NCI-H1417 (cell line): ENCODE measurements at regions not wholly inside any gene's neighbourhood (a gene's known extent, or its start where the extent isn't known, plus 50 kb on each side); places are given as distances from the start of the nearest gene placed in this dataset.
A peak's percentile ranks its signal among the peaks of the same experiment; 100 is the strongest.
"Not testable (repeated sequence)": the region's sequence is repeated elsewhere in the genome, so short reads cannot be mapped to it uniquely, and the experiment has no call there.

Experiments used
- DNase-seq, 3 experiments: peaks; one replicate each; lab custom pipeline; 2025; lab: John Stamatoyannopoulos, UW

- no peak for DNase-seq
Measured at GRCh38 chr17:71080937-71081336, 911.6 kb downstream of the KCNJ2 start.

DNA sequence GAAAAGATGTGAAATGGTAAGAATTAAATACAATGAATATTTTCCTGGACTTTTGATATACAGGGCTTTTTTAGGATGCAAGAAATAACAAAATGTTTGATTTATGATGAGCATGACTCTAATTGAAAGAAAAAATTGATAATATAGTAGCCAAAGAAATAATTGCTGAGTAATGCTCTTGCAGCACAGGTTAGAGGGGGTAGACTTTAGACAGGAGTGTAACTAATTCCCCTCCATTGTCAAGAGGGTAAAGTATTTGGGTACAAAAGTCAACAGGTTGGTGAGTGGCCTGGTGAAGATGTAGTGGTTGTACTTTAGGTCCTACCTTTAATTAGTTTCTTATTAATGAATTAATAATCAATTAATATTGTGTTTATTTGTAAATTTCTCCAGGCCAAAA, 912.3 kb downstream of the KCNJ2 start:
- DNase-seq, result no peak

DNA sequence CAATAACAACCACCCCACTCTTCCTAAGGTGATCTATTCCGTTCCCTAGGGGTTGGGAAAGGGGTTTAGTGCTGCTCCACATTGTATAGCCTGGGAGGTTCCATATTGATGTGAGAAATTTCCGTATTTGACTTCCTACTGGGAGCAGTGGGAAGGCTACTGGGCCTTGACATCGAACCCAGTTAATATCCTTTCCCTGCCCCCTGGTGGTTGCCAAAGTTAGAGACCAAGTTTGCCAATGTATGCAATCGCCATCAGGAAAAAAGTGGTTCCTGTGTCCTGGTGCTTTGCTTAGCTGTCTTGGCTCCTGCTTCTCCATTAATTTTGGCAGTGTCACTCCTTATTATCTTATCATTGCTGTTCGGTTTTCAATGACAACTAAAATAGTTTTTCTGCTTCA, 914.9 kb downstream of the KCNJ2 start:
- peak; percentile 14 to 65 (median 37) for DNase-seq

GRCh38 chr17:71084838-71085237, 915.5 kb downstream of the KCNJ2 start:
- DNase-seq, result no peak

DNA sequence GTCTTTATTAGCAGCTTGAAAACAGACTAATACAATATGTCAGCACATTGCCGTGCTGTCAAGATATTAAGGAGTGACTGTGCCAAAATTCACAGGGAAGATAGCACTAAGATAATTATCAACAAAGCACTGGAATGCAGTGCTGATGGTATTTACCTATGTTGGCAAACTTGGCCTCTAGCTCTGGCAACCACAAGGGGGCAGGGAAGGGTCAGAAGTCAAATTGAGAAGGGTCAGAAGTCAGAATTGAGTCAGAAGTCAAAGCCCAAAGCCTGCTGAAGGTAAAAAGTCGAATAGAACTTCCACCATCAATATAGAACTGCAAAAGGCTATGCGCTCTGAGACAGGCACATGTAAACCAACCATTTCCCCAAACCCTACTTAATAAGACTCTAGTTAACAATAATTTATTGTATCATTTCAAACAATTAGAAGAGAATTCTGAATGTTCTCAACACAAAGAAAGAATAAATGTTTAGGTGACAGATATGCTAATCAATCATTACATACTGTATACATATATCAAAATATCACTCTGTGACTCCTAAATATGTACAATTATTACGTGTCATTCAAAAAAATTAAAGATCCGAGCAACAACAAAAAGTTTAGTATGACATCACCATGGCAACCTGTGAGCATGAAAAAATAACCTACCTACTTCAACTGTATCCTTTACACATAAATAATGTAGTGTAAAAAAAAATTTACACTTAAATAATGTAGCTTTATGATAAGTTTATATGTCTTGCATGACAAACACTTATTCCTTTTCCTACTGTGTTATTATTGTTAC, 916.1 kb downstream of the KCNJ2 start:
- peak; percentile 21 to 71 (median 32) for DNase-seq

DNA sequence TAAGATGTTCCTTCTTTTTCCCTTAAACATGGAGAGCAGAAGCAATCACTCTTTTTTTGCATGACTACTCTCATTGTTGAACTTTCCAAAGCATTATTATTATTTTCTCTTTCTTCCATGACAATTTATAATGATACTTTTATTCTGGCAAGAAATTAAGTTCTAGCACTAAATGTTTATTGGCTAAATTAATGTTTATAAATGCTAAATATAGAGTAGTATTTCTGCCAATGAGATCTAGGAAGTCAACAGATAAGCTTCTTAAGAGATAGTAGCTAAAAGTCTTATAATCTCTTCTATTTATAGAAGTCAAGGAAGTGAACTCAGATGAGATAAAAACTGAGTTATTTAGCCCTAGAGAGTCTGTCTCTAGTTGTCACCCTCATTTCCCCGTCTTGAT, 920.1 kb downstream of the KCNJ2 start:
- DNase-seq, result no peak

GRCh38 chr17:71098071-71098470, 928.7 kb downstream of the KCNJ2 start:
- peak in 1 of 3 experiments; percentile 23 for DNase-seq

GRCh38 chr17:71099003-71099714, 929.8 kb downstream of the KCNJ2 start:
- DNase-seq, result peak in 1 of 3 experiments; percentile 27

GRCh38 chr17:71102777-71103176, 933.4 kb downstream of the KCNJ2 start:
- no peak for DNase-seq

- no peak for DNase-seq
Measured at GRCh38 chr17:71104225-71104624, 934.9 kb downstream of the KCNJ2 start.

GRCh38 chr17:71106056-71106455, 936.7 kb downstream of the KCNJ2 start:
- not testable (repeated sequence) for DNase-seq

- no peak for DNase-seq
Measured at GRCh38 chr17:71107136-71107535, 937.8 kb downstream of the KCNJ2 start.

- no peak for DNase-seq
Measured at GRCh38 chr17:71109697-71110096, 940.4 kb downstream of the KCNJ2 start.

DNA sequence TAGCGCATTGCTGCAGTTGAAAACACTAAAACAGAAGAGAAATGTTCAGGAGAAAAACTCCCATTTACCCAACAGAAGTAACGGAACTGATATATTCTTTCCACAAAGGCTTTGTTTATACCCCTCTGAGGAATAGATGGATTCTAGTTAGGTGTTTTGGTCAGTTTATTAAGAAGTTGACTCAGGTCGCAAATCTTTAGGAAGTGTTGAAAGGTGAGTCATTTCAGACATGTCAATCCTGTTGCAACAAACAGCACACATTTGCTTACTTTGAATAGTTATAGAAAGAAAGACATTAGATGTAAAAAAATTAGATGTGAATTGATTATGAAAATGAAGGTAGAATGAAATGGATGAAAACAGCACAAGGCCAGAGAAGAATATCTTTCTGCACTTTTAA, 941.0 kb downstream of the KCNJ2 start:
- DNase-seq, result no peak

GRCh38 chr17:71111460-71111859, 942.1 kb downstream of the KCNJ2 start:
- DNase-seq, result no peak

DNA sequence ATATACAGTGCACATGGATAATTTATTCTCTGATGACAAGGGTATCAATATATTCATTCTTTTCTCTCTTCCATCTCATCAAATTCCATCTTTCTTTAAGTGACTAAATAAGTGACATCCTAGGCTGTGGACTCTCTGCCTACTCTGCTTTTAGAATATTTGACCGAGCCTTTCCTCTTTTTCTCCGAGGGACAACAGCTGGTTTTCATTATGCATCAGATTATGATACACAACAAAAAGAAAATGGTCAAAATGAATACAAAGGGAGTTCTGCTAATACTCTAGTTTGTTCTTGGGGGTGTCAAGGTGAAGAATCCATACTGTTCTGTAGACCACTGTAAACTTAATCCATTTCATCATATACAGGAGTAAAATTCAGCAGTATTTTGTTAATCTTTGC, 942.6 kb downstream of the KCNJ2 start:
- no peak for DNase-seq

DNA sequence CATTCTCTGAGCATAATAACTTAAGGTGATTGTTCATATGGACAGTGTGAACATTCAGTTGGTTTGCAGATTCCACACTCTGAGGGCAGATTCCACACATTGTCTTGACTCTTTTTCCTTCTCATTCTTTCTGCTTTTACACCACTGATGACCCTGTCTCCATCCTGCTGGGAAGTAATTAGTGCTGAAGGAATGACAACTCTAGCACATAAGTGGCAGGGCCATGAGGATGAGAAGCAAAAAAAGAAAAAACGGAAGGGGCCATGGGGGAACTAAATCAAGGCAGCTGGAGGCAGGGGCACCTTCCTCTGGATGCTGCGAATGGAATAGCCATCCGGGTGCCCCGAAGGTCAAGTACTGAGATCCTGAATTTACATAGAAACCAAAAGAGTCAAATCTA, 944.0 kb downstream of the KCNJ2 start:
- DNase-seq, result no peak

DNA sequence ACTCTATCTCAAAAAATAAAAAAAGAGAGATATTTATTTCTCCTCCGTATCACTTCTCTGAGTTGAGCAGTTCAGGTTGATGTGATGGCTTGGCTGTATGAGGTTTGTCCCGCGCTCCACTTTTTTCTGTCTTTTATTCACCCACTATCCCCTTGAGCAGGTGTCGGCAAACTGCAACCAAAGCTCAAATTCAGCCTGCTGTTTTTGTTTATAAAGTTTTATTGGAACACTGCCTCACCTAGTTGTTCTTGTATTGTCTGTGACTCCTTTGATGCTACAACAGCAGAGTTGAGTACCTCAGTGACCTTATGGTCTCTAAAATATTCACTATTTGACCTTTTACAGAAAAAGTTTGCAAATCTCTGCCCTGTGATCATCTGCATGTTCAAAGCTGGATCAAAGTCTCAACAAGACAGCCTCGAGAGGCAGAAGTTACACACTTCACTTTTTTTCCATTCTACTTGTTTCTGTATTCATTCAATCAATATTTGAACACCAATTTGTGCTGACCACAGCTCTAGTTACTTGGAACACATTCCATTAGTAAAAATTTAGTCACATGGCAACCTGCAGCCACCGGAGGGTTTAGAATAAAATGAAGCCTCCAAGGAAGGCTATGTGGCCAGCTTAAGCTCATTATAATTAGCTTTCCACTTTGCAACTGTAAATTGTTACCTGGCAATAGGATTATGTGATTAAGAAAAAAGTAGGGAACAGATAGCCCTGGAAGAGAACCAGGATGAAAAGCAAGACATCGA, 945.8 kb downstream of the KCNJ2 start:
- no peak for DNase-seq

- no peak for DNase-seq
Measured at GRCh38 chr17:71115669-71115972, 946.3 kb downstream of the KCNJ2 start.

- DNase-seq, result no peak
Measured at GRCh38 chr17:71117466-71117865, 948.1 kb downstream of the KCNJ2 start.

DNA sequence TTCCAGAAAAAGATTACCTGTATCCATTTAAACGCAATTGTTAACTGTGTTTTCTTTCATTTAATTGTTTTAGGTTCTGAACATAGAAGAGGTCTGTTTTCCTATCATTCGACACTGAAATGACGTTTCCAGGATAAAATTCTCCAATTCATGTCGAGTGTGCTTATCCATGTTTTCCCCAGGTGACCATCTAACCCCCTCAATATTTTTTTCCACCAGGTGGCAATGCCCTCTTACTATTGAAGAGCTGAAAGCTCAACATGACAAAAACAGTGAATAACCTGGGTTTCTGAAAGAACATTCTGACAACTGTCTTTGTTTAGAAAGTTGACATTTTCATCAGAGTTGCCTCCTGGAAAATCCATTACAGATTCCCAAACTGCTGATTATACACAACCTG, 948.7 kb downstream of the KCNJ2 start:
- DNase-seq, result peak; percentile 18 to 75 (median 65)

DNA sequence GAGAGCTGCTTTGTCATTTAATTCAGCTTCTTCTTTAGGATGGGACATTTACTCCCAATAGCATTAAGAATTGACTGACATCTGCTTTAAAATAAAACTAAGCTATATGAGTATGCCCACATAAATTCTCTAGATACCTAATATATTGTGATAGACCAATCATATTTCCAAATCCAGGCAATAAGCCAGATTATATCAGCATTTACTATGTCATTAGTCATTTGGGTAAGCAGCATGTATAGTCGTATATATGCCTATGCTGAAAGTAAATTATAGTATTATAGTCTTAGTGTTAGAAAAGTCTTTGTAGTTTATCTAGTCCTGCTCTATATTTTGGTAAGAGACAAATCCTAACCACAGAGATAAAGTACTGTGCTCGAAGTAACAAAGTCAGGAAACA, 958.1 kb downstream of the KCNJ2 start:
- DNase-seq, result no peak

GRCh38 chr17:71142333-71142732, 973.0 kb downstream of the KCNJ2 start:
- peak in 2 of 3 experiments; percentile 4 to 64 for DNase-seq
